Ovary (tissue), 3 donors: ENCODE measurements at regions not wholly inside any gene's neighbourhood (a gene's known extent, or its start where the extent isn't known, plus 50 kb on each side); places are given as distances from the start of the nearest gene placed in this dataset.
"Not testable (repeated sequence)": the region's sequence is repeated elsewhere in the genome, so short reads cannot be mapped to it uniquely, and the experiment has no call there.

ENCODE experiments used
- POLR2A ChIP-seq: fragments of 450-650 bp; IDR thresholded peaks from one replicate; pipeline ENCODE4 v1.6.1; 2017; ENCODE audit warnings: antibody characterized with exemption, mild to moderate bottlenecking, moderate library complexity
- TF ChIP-seq, protein P1 (sequence below), 3 donors: fragments of 450-650 bp in 2 of 3; fragments of 200-600 bp in 1 of 3; IDR thresholded peaks; one replicate each; pipeline versions ENCODE4 v1.5.1 to v1.8.0; 2016 to 2022; ENCODE audit warnings: antibody characterized with exemption in 3 of 3, mild to moderate bottlenecking in 1 of 3
- donor health status: DM: no; HTN: no; CAD: no.

DNA sequence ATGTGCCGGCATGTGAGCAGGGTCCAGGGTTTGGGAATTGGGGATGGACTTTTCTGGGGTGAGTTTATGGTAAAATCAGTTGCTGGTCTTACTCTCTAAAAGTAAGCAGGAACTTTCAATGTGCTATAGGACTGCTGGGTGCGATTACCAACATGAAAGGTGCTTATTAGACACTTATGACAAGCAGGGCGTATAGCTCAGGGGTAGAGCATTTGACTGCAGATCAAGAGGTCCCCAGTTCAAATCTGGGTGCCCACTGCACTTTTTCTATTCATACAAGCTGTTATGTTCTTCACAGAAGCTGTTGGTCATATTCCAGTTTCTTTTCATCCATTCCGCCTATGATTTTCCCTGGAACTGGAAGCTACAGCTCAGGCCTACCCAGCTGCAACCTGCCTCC is 58.9 kb upstream of the ZNF746 start:
- TF ChIP-seq, protein P1, sequence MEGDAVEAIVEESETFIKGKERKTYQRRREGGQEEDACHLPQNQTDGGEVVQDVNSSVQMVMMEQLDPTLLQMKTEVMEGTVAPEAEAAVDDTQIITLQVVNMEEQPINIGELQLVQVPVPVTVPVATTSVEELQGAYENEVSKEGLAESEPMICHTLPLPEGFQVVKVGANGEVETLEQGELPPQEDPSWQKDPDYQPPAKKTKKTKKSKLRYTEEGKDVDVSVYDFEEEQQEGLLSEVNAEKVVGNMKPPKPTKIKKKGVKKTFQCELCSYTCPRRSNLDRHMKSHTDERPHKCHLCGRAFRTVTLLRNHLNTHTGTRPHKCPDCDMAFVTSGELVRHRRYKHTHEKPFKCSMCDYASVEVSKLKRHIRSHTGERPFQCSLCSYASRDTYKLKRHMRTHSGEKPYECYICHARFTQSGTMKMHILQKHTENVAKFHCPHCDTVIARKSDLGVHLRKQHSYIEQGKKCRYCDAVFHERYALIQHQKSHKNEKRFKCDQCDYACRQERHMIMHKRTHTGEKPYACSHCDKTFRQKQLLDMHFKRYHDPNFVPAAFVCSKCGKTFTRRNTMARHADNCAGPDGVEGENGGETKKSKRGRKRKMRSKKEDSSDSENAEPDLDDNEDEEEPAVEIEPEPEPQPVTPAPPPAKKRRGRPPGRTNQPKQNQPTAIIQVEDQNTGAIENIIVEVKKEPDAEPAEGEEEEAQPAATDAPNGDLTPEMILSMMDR (IDR thresholded peaks at IDR 0.05) = not testable (repeated sequence)
- TF ChIP-seq POLR2A = not testable (repeated sequence)
